GM10248 (cell line): ENCODE measurements at regions not wholly inside any gene's neighbourhood (a gene's known extent, or its start where the extent isn't known, plus 50 kb on each side); places are given as distances from the start of the nearest gene placed in this dataset.

Experiments used
- CTCF ChIA-PET: fragments of 300-600 bp; sonication (Branson Sonifier 250); formaldehyde crosslinking; extraction: SDS; loops from one replicate; lab custom pipeline; 2021; ENCODE audit warnings: antibody characterized with exemption; lab: Yijun Ruan, JAX
- POLR2A ChIA-PET: fragments of 350-650 bp; sonication (Branson Sonifier 250); formaldehyde crosslinking; extraction: SDS; loops from one replicate; lab custom pipeline; 2020; ENCODE audit warnings: antibody characterized with exemption; lab: Yijun Ruan, JAX
- DNase-seq: peaks from one replicate; pipeline ENCODE4 v3.0.0; 2012; ENCODE audit errors: extremely low spot score
- TF ChIP-seq, protein P1 (sequence below): IDR thresholded peaks from 2 replicates; pipeline ENCODE4 v1.5.1; 2012; ENCODE audit warnings: mild to moderate bottlenecking, low read depth; ENCODE audit errors: extremely low read depth, missing control alignments, control extremely low read depth

DNA sequence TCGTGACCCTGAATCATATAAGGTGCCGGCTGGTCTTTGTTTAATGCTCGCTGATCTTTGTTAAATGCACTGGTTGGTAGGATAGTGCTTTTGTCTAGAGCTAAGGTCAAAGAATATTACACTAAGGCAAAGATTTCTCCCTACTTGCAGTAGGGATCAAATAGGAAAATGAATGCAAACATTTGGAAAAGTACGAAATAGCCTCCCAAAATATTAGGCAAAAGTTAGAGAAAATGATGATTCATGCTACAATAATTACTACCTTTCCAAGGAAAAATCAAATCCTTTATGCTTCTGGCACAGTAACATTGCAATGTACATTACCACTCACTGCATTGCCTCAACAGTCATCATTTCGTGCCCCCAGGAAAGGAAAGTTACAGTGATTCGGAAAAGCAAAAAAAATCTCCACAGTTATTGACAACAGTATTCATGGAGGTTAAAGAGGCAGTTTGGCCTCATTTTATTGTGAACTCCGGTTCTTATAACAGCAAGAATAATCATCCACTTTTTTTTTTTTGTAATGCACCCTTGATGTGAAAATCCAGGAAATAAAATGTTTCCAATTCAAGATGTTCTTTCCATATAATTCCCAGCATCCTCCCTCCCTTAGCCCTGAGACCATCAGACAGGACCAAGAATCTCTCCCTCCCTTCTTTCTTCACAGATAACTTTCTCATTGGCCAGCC lies 61.7 kb upstream of the ZMYND8 start:
- no peak for DNase-seq
- ChIA-PET CTCF (interaction anchor here (3.6 kb wide), 1 partner anchor 13 kb away, joined by 16 read pairs; no protein-coding TSS in a partner anchor), POLR2A (no interaction called here)
- TF ChIP-seq, protein P1, sequence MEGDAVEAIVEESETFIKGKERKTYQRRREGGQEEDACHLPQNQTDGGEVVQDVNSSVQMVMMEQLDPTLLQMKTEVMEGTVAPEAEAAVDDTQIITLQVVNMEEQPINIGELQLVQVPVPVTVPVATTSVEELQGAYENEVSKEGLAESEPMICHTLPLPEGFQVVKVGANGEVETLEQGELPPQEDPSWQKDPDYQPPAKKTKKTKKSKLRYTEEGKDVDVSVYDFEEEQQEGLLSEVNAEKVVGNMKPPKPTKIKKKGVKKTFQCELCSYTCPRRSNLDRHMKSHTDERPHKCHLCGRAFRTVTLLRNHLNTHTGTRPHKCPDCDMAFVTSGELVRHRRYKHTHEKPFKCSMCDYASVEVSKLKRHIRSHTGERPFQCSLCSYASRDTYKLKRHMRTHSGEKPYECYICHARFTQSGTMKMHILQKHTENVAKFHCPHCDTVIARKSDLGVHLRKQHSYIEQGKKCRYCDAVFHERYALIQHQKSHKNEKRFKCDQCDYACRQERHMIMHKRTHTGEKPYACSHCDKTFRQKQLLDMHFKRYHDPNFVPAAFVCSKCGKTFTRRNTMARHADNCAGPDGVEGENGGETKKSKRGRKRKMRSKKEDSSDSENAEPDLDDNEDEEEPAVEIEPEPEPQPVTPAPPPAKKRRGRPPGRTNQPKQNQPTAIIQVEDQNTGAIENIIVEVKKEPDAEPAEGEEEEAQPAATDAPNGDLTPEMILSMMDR = no peak

DNA sequence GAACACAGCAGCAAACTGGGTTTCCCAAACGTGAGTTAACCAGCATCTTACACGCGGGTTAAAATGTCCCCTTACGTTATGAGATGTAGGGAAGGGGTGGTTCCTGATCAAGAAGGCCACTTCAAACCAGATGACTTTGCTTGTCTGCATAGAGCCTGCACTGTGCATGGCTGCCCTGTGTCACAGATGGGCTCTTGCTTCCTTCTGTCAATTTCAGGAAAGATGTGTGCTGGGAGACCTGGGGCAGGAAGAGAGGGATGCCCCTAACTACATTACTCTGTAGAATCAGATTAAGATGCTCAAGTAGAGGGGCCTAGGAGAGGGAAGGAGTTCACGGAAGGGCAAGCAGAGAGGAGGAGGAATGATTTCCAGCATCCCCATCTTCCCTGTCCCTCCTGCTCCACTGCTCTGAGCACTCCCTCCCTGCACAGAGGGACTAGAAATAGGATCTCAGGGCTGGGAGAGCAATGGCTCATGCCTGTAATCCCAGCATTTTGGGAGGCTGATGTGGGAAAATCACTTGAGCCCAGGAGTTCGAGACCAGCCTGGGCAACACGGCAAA lies 63.5 kb upstream of the ZMYND8 start:
- DNase-seq = no peak
- POLR2A ChIA-PET = interaction anchor here (0.7 kb wide), 1 partner anchor 156 kb away, joined by 6 read pairs; no protein-coding TSS in a partner anchor
- CTCF ChIA-PET = interaction anchor here (0.7 to 1.2 kb wide), 2 partner anchors 29 to 36 kb away, joined by 3 read pairs; no protein-coding TSS in a partner anchor

DNA sequence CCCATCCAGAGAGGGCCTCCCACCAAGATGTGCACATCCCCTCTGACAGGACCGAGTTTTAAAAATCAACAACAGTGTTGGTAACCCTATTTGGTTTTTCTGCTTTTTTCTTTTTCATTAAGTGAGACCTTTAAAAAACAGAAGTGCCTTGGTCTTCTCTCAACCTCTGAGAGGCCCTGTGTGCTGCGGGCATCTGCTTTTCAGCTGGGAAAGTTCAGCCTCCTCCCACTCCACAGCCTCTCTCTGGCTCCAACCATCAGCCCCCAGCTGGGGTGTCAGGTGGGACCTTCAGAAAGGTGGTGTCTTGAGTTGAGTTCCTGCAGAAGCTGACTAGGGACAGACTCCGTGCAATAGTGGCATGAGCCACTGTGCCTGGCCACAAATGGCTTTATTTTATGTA lies 64.6 kb upstream of the ZMYND8 start:
- POLR2A ChIA-PET = interaction anchor here (0.6 kb wide), 1 partner anchor 81 kb away, joined by 3 read pairs; no protein-coding TSS in a partner anchor
- TF ChIP-seq, protein P1 = no peak

More for the DNA sequence above, 63.5 kb upstream of the ZMYND8 start:
- TF ChIP-seq, protein P1 = no peak

DNA sequence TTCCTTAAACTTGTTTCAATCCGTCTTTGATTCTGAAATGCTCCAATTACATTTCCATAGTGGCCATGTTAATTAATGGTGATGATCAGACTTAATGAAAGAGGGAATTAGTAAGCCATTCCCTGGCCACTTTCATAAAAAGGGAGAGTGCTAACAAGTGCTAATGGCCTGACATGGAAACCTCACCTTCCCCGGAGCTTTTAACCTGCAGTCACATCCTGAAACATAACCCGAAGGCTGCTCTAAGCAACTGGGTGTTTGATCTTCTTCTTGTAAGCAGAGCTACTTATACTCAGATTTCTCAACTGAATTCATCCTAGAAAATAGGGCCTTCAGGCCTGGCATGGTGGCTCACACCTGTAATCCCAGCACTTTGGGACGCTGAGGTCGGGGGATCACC lies 67.1 kb upstream of the ZMYND8 start:
- TF ChIP-seq, protein P1 = no peak
- POLR2A ChIA-PET = no interaction called here
- no peak for DNase-seq
- CTCF ChIA-PET = interaction anchor here (1.8 kb wide), 1 partner anchor 9 kb away, joined by 5 read pairs; no protein-coding TSS in a partner anchor

More for the DNA sequence above, 64.6 kb upstream of the ZMYND8 start:
- CTCF ChIA-PET = interaction anchor here (0.7 to 0.9 kb wide), 2 partner anchors 11 to 28 kb away, joined by 3 read pairs; no protein-coding TSS in a partner anchor
- DNase-seq = no peak

DNA sequence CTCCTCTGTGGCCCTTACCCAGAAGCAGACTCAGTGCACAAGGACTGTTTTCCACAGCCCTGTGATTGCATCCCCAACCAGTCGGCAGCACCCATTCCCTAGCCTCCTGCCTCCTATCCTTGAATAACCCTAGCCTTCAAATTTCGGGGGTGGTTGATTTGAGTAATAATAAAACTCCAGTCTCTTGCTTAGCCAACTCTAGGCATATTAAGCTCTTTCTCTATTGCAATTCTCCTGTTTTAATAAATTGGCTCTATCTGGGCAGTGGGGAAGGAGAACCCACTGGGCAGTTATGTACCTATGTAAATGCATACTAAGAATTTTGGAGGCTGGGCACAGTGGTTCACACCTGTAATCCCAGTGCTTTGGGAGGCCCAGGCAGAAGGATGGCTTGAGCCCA lies 70.6 kb upstream of the ZMYND8 start:
- TF ChIP-seq, protein P1 = no peak
- DNase-seq = no peak
- CTCF ChIA-PET = no interaction called here
- POLR2A ChIA-PET = no interaction called here

DNA sequence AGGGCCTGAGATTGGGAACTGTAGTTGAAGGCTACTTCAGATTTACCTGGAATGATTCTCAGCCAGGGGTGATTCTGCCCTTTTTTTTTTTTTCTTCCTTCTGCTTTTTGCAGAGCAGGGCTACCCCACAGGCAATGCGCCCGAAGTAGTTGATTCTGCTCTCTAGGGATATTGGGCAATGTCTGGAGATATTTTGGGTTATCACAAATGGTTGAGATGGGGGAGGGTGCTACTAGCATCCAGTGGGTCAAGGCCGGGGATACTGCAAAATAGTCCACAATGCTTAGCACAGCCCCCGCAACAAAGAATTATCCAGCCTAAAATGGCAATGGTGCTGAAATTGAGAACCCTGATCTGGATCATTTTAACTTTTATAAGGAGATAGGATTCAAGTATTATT lies 71.2 kb upstream of the ZMYND8 start:
- POLR2A ChIA-PET = no interaction called here
- TF ChIP-seq, protein P1 = no peak
- no peak for DNase-seq
- CTCF ChIA-PET = no interaction called here
